GM23338 (cell line): ENCODE measurements at regions not wholly inside any gene's neighbourhood (a gene's known extent, or its start where the extent isn't known, plus 50 kb on each side); places are given as distances from the start of the nearest gene placed in this dataset.

ENCODE experiments used
- ATAC-seq: fragments of 200-7000 bp; cut with Tn5 transposase; 3 replicates; pipeline ENCODE4 v1.9.1; 2020
- DNase-seq: peaks from one replicate; pipeline ENCODE4 v3.0.0-alpha.2; 2015; ENCODE audit warnings: low spot score
- H2AFZ ChIP-seq: fragments of 200-600 bp; sonication (generic); 2 replicates; pipeline ENCODE4 v1.8.0; 2016; ENCODE audit warnings: antibody characterized with exemption, mild to moderate bottlenecking, moderate library complexity
- H3F3A ChIP-seq: fragments of 200-600 bp; sonication (generic); replicated peaks from 2 replicates; pipeline ENCODE4 v1.8.0; 2017; ENCODE audit warnings: antibody characterized with exemption, mixed run types, low read depth
- H3K27ac ChIP-seq: fragments of 200-600 bp; sonication (generic); 2 replicates; pipeline ENCODE4 v1.6.1; 2016; ENCODE audit warnings: low read depth
- H3K27me3 ChIP-seq: fragments of 200-600 bp; sonication (generic); 2 replicates; pipeline ENCODE4 v1.8.0; 2016; ENCODE audit warnings: mild to moderate bottlenecking, mixed run types, moderate library complexity; ENCODE audit not compliant: insufficient read depth
- H3K36me3 ChIP-seq: fragments of 200-600 bp; sonication (generic); 2 replicates; pipeline ENCODE4 v1.8.0; 2016; ENCODE audit warnings: mild to moderate bottlenecking; ENCODE audit not compliant: insufficient read depth
- H3K4me1 ChIP-seq: fragments of 200-600 bp; sonication (generic); 2 replicates; pipeline ENCODE4 v1.8.0; 2016; ENCODE audit warnings: mild to moderate bottlenecking, moderate library complexity; ENCODE audit not compliant: insufficient read depth
- H3K4me2 ChIP-seq: fragments of 200-600 bp; sonication (generic); 2 replicates; pipeline ENCODE4 v1.7.1; 2017; ENCODE audit warnings: mixed run types
- H3K4me3 ChIP-seq: fragments of 200-600 bp; sonication (generic); 2 replicates; pipeline ENCODE4 v1.6.1; 2016; ENCODE audit warnings: mixed run types
- H3K79me2 ChIP-seq: fragments of 200-600 bp; sonication (generic); replicated peaks from 2 replicates; pipeline ENCODE4 v1.8.0; 2017; ENCODE audit warnings: mild to moderate bottlenecking; ENCODE audit not compliant: insufficient read depth
- H3K9me2 ChIP-seq: fragments of 200-600 bp; sonication (generic); 2 replicates; pipeline ENCODE4 v1.8.0; 2017; ENCODE audit not compliant: insufficient read depth
- H4K20me1 ChIP-seq: fragments of 200-600 bp; sonication (generic); replicated peaks from 2 replicates; pipeline ENCODE4 v1.8.0; 2017; ENCODE audit warnings: mild to moderate bottlenecking; ENCODE audit not compliant: insufficient read depth
- H3K27ac Mint-ChIP-seq: 2 replicates; pipeline ENCODE4 v1.8.0; 2020; ENCODE audit warnings: inconsistent platforms, mild to moderate bottlenecking, moderate library complexity, mixed read lengths
- H3K27me3 Mint-ChIP-seq: 3 replicates; pipeline ENCODE4 v1.8.0; 2022; ENCODE audit warnings: low read depth, mild to moderate bottlenecking, moderate library complexity, mixed read lengths, inconsistent platforms; ENCODE audit not compliant: insufficient read depth, poor library complexity
- H3K36me3 Mint-ChIP-seq: 3 replicates; pipeline ENCODE4 v1.8.0; 2021; ENCODE audit warnings: low read depth, mild to moderate bottlenecking, inconsistent platforms, moderate library complexity, mixed read lengths
- H3K4me1 Mint-ChIP-seq: 3 replicates; pipeline ENCODE4 v1.8.0; 2020; ENCODE audit warnings: mild to moderate bottlenecking, inconsistent platforms, mixed read lengths
- H3K4me3 Mint-ChIP-seq: 3 replicates; pipeline ENCODE4 v1.8.0; 2021; ENCODE audit warnings: moderate library complexity, mild to moderate bottlenecking, inconsistent platforms, mixed read lengths
- H3K9me3 Mint-ChIP-seq: 3 replicates; pipeline ENCODE4 v1.8.0; 2020; ENCODE audit warnings: moderate library complexity, mild to moderate bottlenecking, inconsistent platforms, mixed read lengths
- CREB1 ChIP-seq: fragments of 250-450 bp; sonication (Bioruptor Pico); IDR thresholded peaks from 2 replicates; pipeline ENCODE4 v1.5.0; 2020; ENCODE audit warnings: low read depth, mild to moderate bottlenecking, moderate library complexity
- CTCF ChIP-seq, 2 experiments: fragments of 200-600 bp in 1 of 2; sonication (generic) in 1 of 2; conservative IDR thresholded peaks; 2 replicates each; pipeline versions ENCODE4 v1.5.1 to v1.6.1; 2016 to 2017; ENCODE audit warnings: antibody characterized with exemption in 2 of 2, low read depth in 2 of 2, mild to moderate bottlenecking in 2 of 2, moderate library complexity in 1 of 2
- ETS1 ChIP-seq: IDR thresholded peaks from 2 replicates; pipeline ENCODE4 v1.6.1; 2016; ENCODE audit warnings: antibody characterized with exemption
- EZH2 ChIP-seq: fragments of 200-600 bp; sonication (generic); IDR thresholded peaks from one replicate; pipeline ENCODE4 v1.8.0; 2017; ENCODE audit warnings: antibody characterized with exemption, mild to moderate bottlenecking, low read depth; ENCODE audit not compliant: unreplicated experiment
- EZH2phosphoT487 ChIP-seq: fragments of 200-600 bp; sonication (generic); IDR thresholded peaks from one replicate; pipeline ENCODE4 v1.8.1; 2018; ENCODE audit warnings: antibody characterized with exemption; ENCODE audit not compliant: unreplicated experiment
- JUNB ChIP-seq: IDR thresholded peaks from one replicate; pipeline ENCODE4 v1.6.1; 2016; ENCODE audit warnings: antibody characterized with exemption; ENCODE audit not compliant: unreplicated experiment
- NANOG ChIP-seq: IDR thresholded peaks from 2 replicates; pipeline ENCODE4 v1.6.1; 2016; ENCODE audit warnings: antibody characterized with exemption, borderline replicate concordance
- POLR2AphosphoS5 ChIP-seq: IDR thresholded peaks from 2 replicates; pipeline ENCODE4 v1.6.1; 2016; ENCODE audit warnings: antibody characterized with exemption, low read depth
- REST ChIP-seq: IDR thresholded peaks from one replicate; pipeline ENCODE4 v1.6.1; 2018; ENCODE audit warnings: antibody characterized with exemption; ENCODE audit not compliant: unreplicated experiment
- STAT1 ChIP-seq: IDR thresholded peaks from one replicate; pipeline ENCODE4 v1.6.1; 2016; ENCODE audit warnings: antibody characterized with exemption; ENCODE audit not compliant: unreplicated experiment
- ZNF114 ChIP-seq: fragments of 250-450 bp; sonication (Bioruptor Pico); IDR thresholded peaks from 2 replicates; pipeline ENCODE4 v1.5.0; 2020; ENCODE audit warnings: mild to moderate bottlenecking, moderate library complexity
- ZNF331 ChIP-seq: fragments of 250-450 bp; sonication (Bioruptor Pico); IDR thresholded peaks from 2 replicates; pipeline ENCODE4 v1.5.0; 2020; ENCODE audit warnings: low read depth, mild to moderate bottlenecking, moderate library complexity
- ZNF462 ChIP-seq: fragments of 250-450 bp; sonication (Bioruptor Pico); IDR thresholded peaks from 2 replicates; pipeline ENCODE4 v1.5.0; 2020; ENCODE audit warnings: mild to moderate bottlenecking, moderate library complexity

- ATAC-seq: no peak
- H3K36me3 ChIP-seq: no peaks in the 10 kb centered on the region
- H3K27ac ChIP-seq: no peak overlapping the region
- H3K4me2 ChIP-seq: no peak overlapping the region
- no peaks in the 10 kb centered on the region for H3K79me2 ChIP-seq
- no peaks in the 10 kb centered on the region for H3F3A ChIP-seq
- H3K4me3 Mint-ChIP-seq: no peak overlapping the region
- H3K4me1 ChIP-seq: no peaks in the 10 kb centered on the region; the same call in 1 of the 2 replicates
- H3K27me3 Mint-ChIP-seq: no peaks in the 10 kb centered on the region
- no peak overlapping the region for H3K4me3 ChIP-seq
- H3K4me1 Mint-ChIP-seq: peaks cover 17% of the 10 kb centered on the region
- no peak for TF ChIP-seq ZNF331
- no peak for TF ChIP-seq ZNF462
- TF ChIP-seq NANOG: no peak
- TF ChIP-seq STAT1: no peak
- no peak for TF ChIP-seq CREB1 (CRISPR knock-in tag)
- no peak for TF ChIP-seq ZNF114 (CRISPR knock-in tag)
- no peak for TF ChIP-seq POLR2AphosphoS5
- no peak for TF ChIP-seq EZH2
- no peak for TF ChIP-seq EZH2phosphoT487
- TF ChIP-seq CTCF (conservative IDR thresholded peaks at IDR 0.05; ENCODE audit: low read depth in 2 of 2): no peak
- TF ChIP-seq JUNB: no peak
- no peak for TF ChIP-seq ETS1
- no peak for TF ChIP-seq REST
- no peaks in the 10 kb centered on the region for H3K9me3 Mint-ChIP-seq
- DNase-seq: no peak
- no peaks in the 10 kb centered on the region for H3K27me3 ChIP-seq
- H3K27ac Mint-ChIP-seq: no peak overlapping the region; the same call in 1 of the 2 replicates
- H4K20me1 ChIP-seq: no peaks in the 10 kb centered on the region
- H3K9me2 ChIP-seq: no peaks in the 10 kb centered on the region; the same call in 1 of the 2 replicates
- H3K36me3 Mint-ChIP-seq: no peaks in the 10 kb centered on the region
- no peak overlapping the region for H2AFZ ChIP-seq
Measured at GRCh38 chr9:26725573-26725972, 167.0 kb downstream of the CAAP1 start.
